CD4-positive, alpha-beta T cell (primary cell): ENCODE measurements at regions not wholly inside any gene's neighbourhood (a gene's known extent, or its start where the extent isn't known, plus 50 kb on each side); places are given as distances from the start of the nearest gene placed in this dataset.
"Not testable (repeated sequence)": the region's sequence is repeated elsewhere in the genome, so short reads cannot be mapped to it uniquely, and the experiment has no call there.

Experiments used
- ATAC-seq: fragments of 200-7000 bp; cut with Tn5 transposase; one replicate; pipeline ENCODE4 v1.10.0; 2022; ENCODE audit warnings: mild to moderate bottlenecking; ENCODE audit not compliant: poor library complexity
- CTCF ChIA-PET: fragments of 350-600 bp; sonication (Branson Sonifier 250); formaldehyde crosslinking; loops from one replicate; lab custom pipeline; 2021; ENCODE audit warnings: antibody characterized with exemption, inconsistent platforms; lab: Charles Lee
- POLR2A ChIA-PET: fragments of 350-600 bp; sonication (Branson Sonifier 250); formaldehyde crosslinking; loops from one replicate; lab custom pipeline; 2021; ENCODE audit warnings: antibody characterized with exemption, inconsistent platforms; lab: Charles Lee
- DNase-seq, 14 experiments: peaks; one replicate each; pipeline ENCODE4 v3.0.0-alpha.2; 2013 to 2020; ENCODE audit warnings: mixed read lengths in 2 of 14
- H3K27ac ChIP-seq, 2 donors: one replicate each; pipeline versions ENCODE4 v1.5.1 to v1.7.0; 2013; ENCODE audit warnings: low read length in 2 of 2, low read depth in 1 of 2, mild to moderate bottlenecking in 1 of 2
- H3K27me3 ChIP-seq, 2 experiments: 1 replicate in 1 of 2; 2 replicates in 1 of 2; pipeline versions ENCODE4 v1.6.1 to v1.7.0; 2013; ENCODE audit warnings: low read length in 2 of 2, control low read depth in 1 of 2, mild to moderate bottlenecking in 1 of 2, moderate library complexity in 1 of 2; ENCODE audit not compliant: insufficient read depth in 2 of 2, control insufficient read depth in 1 of 2
- H3K36me3 ChIP-seq: one replicate; pipeline ENCODE4 v1.6.1; 2013; ENCODE audit warnings: low read length, control low read depth; ENCODE audit not compliant: insufficient read depth
- H3K4me1 ChIP-seq: one replicate; pipeline ENCODE4 v1.6.1; 2013; ENCODE audit warnings: low read length, control low read depth; ENCODE audit not compliant: insufficient read depth
- H3K4me3 ChIP-seq: one replicate; pipeline ENCODE4 v1.5.1; 2013; ENCODE audit warnings: mild to moderate bottlenecking, low read length, moderate library complexity
- H3K9me3 ChIP-seq, 2 experiments: 1 replicate in 1 of 2; 2 replicates in 1 of 2; pipeline versions ENCODE4 v1.6.1 to v1.7.0; 2013; ENCODE audit warnings: low read length in 2 of 2, mild to moderate bottlenecking in 2 of 2, control low read depth in 1 of 2, moderate library complexity in 1 of 2; ENCODE audit not compliant: control insufficient read depth in 1 of 2, insufficient read depth in 1 of 2
- H3K27ac Mint-ChIP-seq: one replicate; pipeline ENCODE4 v1.8.0; 2020; ENCODE audit warnings: mixed read lengths
- H3K27me3 Mint-ChIP-seq: one replicate; pipeline ENCODE4 v1.8.0; 2021; ENCODE audit warnings: mixed read lengths
- H3K36me3 Mint-ChIP-seq: one replicate; pipeline ENCODE4 v1.8.0; 2021; ENCODE audit warnings: low read depth, mixed read lengths
- H3K4me1 Mint-ChIP-seq: one replicate; pipeline ENCODE4 v1.8.0; 2021; ENCODE audit warnings: low read depth, mixed read lengths
- H3K4me3 Mint-ChIP-seq: one replicate; pipeline ENCODE4 v1.8.0; 2020; ENCODE audit warnings: mild to moderate bottlenecking, mixed read lengths
- H3K9me3 Mint-ChIP-seq: one replicate; pipeline ENCODE4 v1.8.0; 2020; ENCODE audit warnings: mixed read lengths
- intact Hi-C, 2 experiments: fragments of 100-400 bp; cut with DNase I in 1 of 2; cut with micrococcal nuclease in 1 of 2; formaldehyde crosslinking; loops; one replicate each; pipeline versions ENCODE4 v1.15.1 to v1.9.0; 2023 to 2025; cut with DNase I, micrococcal nuclease
- TF ChIP-seq, protein P1 (sequence below): fragments of 200-600 bp; IDR thresholded peaks from one replicate; pipeline ENCODE4 v1.8.0; 2022; ENCODE audit warnings: antibody characterized with exemption, mild to moderate bottlenecking

DNA sequence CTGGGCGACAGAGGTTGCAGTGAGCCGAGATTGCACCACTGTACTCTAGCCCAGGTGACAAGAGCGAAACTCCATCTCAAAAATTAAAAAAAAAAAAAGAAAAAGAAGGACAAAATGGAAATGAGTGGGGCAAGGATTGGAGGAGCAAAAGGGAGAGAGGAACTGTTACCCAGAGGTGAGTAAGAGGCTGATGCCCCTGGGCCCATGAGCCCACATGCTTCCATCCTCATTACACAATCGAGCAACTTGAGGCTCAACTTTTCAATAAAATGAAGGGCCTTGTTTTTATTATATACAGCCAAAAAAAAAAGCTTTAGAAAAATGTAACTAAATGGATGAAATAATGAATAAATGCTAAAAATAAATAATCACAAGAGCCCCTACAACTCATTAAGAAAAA, 91.7 kb upstream of the YWHAQ start:
- H3K4me3 Mint-ChIP-seq = no peak overlapping the region
- CTCF ChIA-PET = no interaction called here

DNA sequence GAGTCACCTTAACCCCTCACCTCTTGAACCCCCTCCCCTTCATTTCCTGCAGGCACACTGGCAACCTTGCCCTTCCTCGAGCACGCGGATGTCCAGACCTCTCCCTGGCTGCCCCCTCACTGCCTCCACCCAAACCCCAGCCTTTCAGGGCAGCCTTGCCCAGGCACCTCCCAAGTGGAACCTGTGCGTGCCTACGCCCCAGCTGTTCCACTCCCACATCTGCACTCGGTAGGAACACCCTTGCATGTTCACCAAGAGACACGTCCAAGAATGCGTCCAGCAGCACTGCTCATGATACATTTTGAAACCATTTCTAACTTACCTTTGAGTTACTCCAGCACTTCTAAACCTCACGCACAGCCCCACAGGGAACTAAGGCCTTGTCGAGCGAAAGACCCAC, 93.8 kb upstream of the YWHAQ start:
- Histone ChIP-seq H3K9me3 (no peaks in the 10 kb centered on the region), H3K27ac (no peak overlapping the region), H3K4me3 (no peak overlapping the region), H3K27me3 (no peaks in the 10 kb centered on the region), H3K4me1 (no peaks in the 10 kb centered on the region), H3K36me3 (no peaks in the 10 kb centered on the region)
- intact Hi-C loops = no loop called here
- Mint-ChIP-seq H3K4me1 (no peaks in the 10 kb centered on the region), H3K4me3 (no peak overlapping the region), H3K36me3 (no peaks in the 10 kb centered on the region), H3K9me3 (no peaks in the 10 kb centered on the region), H3K27me3 (no peaks in the 10 kb centered on the region), H3K27ac (no peak overlapping the region)
- CTCF ChIA-PET = no interaction called here
- DNase-seq (no peak), ATAC-seq (no peak)
- POLR2A ChIA-PET = no interaction called here
- TF ChIP-seq, protein P1, sequence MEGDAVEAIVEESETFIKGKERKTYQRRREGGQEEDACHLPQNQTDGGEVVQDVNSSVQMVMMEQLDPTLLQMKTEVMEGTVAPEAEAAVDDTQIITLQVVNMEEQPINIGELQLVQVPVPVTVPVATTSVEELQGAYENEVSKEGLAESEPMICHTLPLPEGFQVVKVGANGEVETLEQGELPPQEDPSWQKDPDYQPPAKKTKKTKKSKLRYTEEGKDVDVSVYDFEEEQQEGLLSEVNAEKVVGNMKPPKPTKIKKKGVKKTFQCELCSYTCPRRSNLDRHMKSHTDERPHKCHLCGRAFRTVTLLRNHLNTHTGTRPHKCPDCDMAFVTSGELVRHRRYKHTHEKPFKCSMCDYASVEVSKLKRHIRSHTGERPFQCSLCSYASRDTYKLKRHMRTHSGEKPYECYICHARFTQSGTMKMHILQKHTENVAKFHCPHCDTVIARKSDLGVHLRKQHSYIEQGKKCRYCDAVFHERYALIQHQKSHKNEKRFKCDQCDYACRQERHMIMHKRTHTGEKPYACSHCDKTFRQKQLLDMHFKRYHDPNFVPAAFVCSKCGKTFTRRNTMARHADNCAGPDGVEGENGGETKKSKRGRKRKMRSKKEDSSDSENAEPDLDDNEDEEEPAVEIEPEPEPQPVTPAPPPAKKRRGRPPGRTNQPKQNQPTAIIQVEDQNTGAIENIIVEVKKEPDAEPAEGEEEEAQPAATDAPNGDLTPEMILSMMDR = no peak

More for the DNA sequence above, 91.7 kb upstream of the YWHAQ start:
- POLR2A ChIA-PET = no interaction called here
- DNase-seq (no peak), ATAC-seq (no peak)
- H3K27me3 Mint-ChIP-seq = no peaks in the 10 kb centered on the region
- Histone ChIP-seq H3K9me3 (no peaks in the 10 kb centered on the region), H3K4me3 (no peak overlapping the region), H3K4me1 (no peaks in the 10 kb centered on the region), H3K27ac (no peak overlapping the region), H3K27me3 (no peaks in the 10 kb centered on the region), H3K36me3 (no peaks in the 10 kb centered on the region)
- TF ChIP-seq, protein P1 = no peak
- no peak overlapping the region for H3K27ac Mint-ChIP-seq
- H3K4me1 Mint-ChIP-seq = no peaks in the 10 kb centered on the region
- intact Hi-C loops = no loop called here
- no peaks in the 10 kb centered on the region for H3K9me3 Mint-ChIP-seq
- no peaks in the 10 kb centered on the region for H3K36me3 Mint-ChIP-seq

DNA sequence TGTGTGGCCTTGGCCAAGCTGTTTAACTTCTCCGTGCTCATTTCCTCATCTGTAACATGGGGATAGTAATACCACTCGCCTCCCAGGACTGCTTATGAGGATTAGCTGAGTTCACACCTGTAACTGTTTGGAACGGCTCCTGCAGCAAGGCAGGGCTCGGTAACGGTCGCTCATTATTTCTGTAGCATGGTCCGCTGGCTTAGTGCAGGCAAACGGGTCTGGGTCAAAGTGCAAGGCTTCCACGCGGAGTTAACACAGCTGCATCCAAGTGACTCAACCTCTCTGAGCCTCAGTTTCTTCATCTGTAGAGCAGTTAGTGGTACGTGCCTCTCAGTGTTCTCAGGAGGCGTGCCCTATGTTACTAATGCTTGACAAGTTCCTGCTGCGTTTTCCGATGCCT, 94.3 kb upstream of the YWHAQ start:
- Mint-ChIP-seq H3K27ac (no peak overlapping the region), H3K9me3 (no peaks in the 10 kb centered on the region), H3K4me1 (no peaks in the 10 kb centered on the region), H3K36me3 (no peaks in the 10 kb centered on the region), H3K4me3 (no peak overlapping the region), H3K27me3 (no peaks in the 10 kb centered on the region)
- DNase-seq = no peak
- no peak for ATAC-seq
- CTCF ChIA-PET = no interaction called here
- no peaks in the 10 kb centered on the region for H3K27me3 ChIP-seq
- H3K4me3 ChIP-seq = no peak overlapping the region
- H3K36me3 ChIP-seq = no peaks in the 10 kb centered on the region
- no peak overlapping the region for H3K27ac ChIP-seq
- TF ChIP-seq, protein P1 = no peak
- POLR2A ChIA-PET = no interaction called here
- H3K9me3 ChIP-seq = no peaks in the 10 kb centered on the region
- intact Hi-C loops = no loop called here
- no peaks in the 10 kb centered on the region for H3K4me1 ChIP-seq

DNA sequence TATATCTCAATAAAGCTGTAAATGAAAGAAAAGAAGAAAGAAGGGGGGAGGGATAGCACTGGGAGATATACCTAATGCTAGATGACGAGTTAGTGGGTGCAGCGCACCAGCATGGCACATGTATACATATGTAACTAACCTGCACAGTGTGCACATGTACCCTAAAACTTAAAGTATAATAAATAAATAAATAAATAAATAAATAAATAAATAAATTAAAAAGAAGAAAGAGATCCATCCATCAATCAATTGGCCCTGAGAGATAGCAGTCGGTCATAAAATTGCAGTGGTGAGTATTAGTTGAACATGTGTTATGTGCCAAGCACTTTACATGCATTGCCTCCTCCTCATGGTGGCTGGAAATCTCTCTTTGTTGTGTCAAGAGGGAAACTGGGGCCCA, 95.2 kb upstream of the YWHAQ start:
- H3K9me3 ChIP-seq, H3K27me3 ChIP-seq, CTCF ChIA-PET, DNase-seq, H3K27ac ChIP-seq, ATAC-seq, H3K9me3 Mint-ChIP-seq, H3K36me3 Mint-ChIP-seq, H3K4me3 ChIP-seq, H3K4me1 Mint-ChIP-seq, H3K4me1 ChIP-seq, H3K36me3 ChIP-seq, H3K27me3 Mint-ChIP-seq, intact Hi-C loops, H3K4me3 Mint-ChIP-seq, POLR2A ChIA-PET, H3K27ac Mint-ChIP-seq: not testable (repeated sequence)

DNA sequence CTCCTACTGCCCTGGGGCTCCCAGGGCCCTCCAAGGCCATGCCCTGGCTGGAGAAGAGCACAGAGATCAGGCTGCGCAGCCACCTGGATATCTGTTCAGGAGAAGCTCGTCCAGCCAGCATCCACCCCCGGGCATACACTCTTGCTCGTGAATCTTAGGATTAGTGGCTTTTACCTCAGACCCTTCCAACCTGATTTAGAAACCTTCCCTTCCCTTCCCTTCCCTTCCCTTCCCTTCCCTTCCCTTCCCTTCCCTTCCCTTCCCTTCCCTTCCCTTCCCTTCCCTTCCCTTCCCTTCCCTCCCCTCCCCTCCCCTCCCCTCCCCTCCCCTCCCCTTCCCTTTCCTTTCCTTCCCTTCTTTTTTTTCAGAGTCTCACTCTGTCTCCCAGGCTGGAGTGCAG, 99.7 kb upstream of the YWHAQ start:
- H3K4me3 Mint-ChIP-seq, DNase-seq, POLR2A ChIA-PET, H3K27me3 ChIP-seq, H3K36me3 ChIP-seq, H3K27me3 Mint-ChIP-seq, CTCF ChIA-PET, H3K36me3 Mint-ChIP-seq, H3K9me3 Mint-ChIP-seq, H3K27ac ChIP-seq, H3K9me3 ChIP-seq, H3K4me1 Mint-ChIP-seq, ATAC-seq, H3K27ac Mint-ChIP-seq, H3K4me1 ChIP-seq, H3K4me3 ChIP-seq: not testable (repeated sequence)
- intact Hi-C loops = loop anchor here in 1 of 2 experiments (10.0 kb wide), 2 partner anchors 126 to 176 kb away; partner anchors contain the start of gene ADAM17
